K562 (cell line): ENCODE measurements at regions not wholly inside any gene's neighbourhood (a gene's known extent, or its start where the extent isn't known, plus 50 kb on each side); places are given as distances from the start of the nearest gene placed in this dataset.

Source experiments
- ATAC-seq: fragments of 200-7000 bp; cut with Tn5 transposase; 3 replicates; pipeline ENCODE4 v1.9.1; 2020; ENCODE audit warnings: moderate library complexity
- BruUV-seq: library from RNA; stranded (reverse); fragments of 400-500 nt; replicated peaks from 2 replicates; lab custom pipeline; 2021; lab: Mats Ljungman, UMichigan
- CTCF ChIA-PET: fragments of 300-600 bp; formaldehyde crosslinking; extraction: SDS; loops from one replicate; lab custom pipeline; 2021; ENCODE audit warnings: low intra/inter-chr PET ratio; lab: Yijun Ruan, JAX
- POLR2A ChIA-PET: fragments of 300-600, 350-650 bp; sonication (Branson Sonifier 250); formaldehyde crosslinking; extraction: SDS; loops from one replicate; lab custom pipeline; 2021; ENCODE audit warnings: antibody characterized with exemption, inconsistent platforms; lab: Yijun Ruan, JAX
- DNase-seq, 4 experiments: peaks; one replicate each; pipeline versions ENCODE4 v3.0.0 to v3.0.0-alpha.2; 2011 to 2018; ENCODE audit warnings: low spot score in 3 of 4, mixed read lengths in 3 of 4; ENCODE audit errors: extremely low read depth in 1 of 4
- FAIRE-seq: peaks from 2 replicates; lab custom pipeline; 2011; peaks lifted over from hg19 to GRCh38; lab: Jason Lieb, UNC
- H2AFZ ChIP-seq: 2 replicates; pipeline ENCODE4 v1.6.0; 2011; ENCODE audit warnings: low read depth, low read length, control low read depth, inconsistent platforms
- H3K27ac ChIP-seq: fragments of 200-600 bp; 3 replicates; pipeline ENCODE4 v1.8.0; 2011; ENCODE audit warnings: low read depth, mild to moderate bottlenecking, control low read depth, inconsistent platforms, low read length, moderate library complexity, mixed read lengths; ENCODE audit errors: extremely low read depth
- H3K27me3 ChIP-seq, 2 experiments: fragments of 300-600 bp in 1 of 2; 2 replicates in 1 of 2; 3 replicates in 1 of 2; pipeline versions ENCODE4 v1.6.0 to v1.8.0; 2011; ENCODE audit warnings: inconsistent platforms in 2 of 2, low read length in 2 of 2, mild to moderate bottlenecking in 1 of 2, mixed read lengths in 1 of 2, moderate library complexity in 1 of 2; ENCODE audit not compliant: control insufficient read depth in 2 of 2, insufficient read depth in 2 of 2
- H3K36me3 ChIP-seq: fragments of 300-600 bp; 3 replicates; pipeline ENCODE4 v1.8.0; 2011; ENCODE audit warnings: mild to moderate bottlenecking, low read length, inconsistent platforms; ENCODE audit not compliant: control insufficient read depth, insufficient read depth
- H3K4me1 ChIP-seq, 2 experiments: fragments of 200-600 bp in 1 of 2; replicated peaks in 1 of 2; 2 replicates in 1 of 2; 3 replicates in 1 of 2; pipeline versions ENCODE4 v1.5.1 to v1.8.0; 2011; ENCODE audit warnings: inconsistent platforms in 2 of 2, low read length in 2 of 2, mild to moderate bottlenecking in 1 of 2, mixed read lengths in 1 of 2, moderate library complexity in 1 of 2; ENCODE audit not compliant: control insufficient read depth in 2 of 2, insufficient read depth in 2 of 2
- H3K4me2 ChIP-seq: 2 replicates; pipeline ENCODE4 v1.6.1; 2011; ENCODE audit warnings: low read length, control low read depth, inconsistent platforms, mixed read lengths; ENCODE audit not compliant: insufficient read depth
- H3K4me3 ChIP-seq: fragments of 200-600 bp; sonication (generic), shearing (Covaris generic); 2 replicates; pipeline ENCODE4 v1.5.1; 2016; ENCODE audit warnings: control low read depth, inconsistent platforms
- H3K79me2 ChIP-seq: fragments of 200-600 bp; 3 replicates; pipeline ENCODE4 v1.8.0; 2011; ENCODE audit warnings: low read length, inconsistent platforms; ENCODE audit not compliant: control insufficient read depth, insufficient read depth
- H3K9ac ChIP-seq, 2 experiments: 2 replicates each; pipeline versions ENCODE4 v1.6.0 to v1.6.1; 2011; ENCODE audit warnings: low read depth in 2 of 2, low read length in 2 of 2, control low read depth in 1 of 2, inconsistent platforms in 1 of 2, mild to moderate bottlenecking in 1 of 2, mixed read lengths in 1 of 2; ENCODE audit not compliant: insufficient read depth in 1 of 2
- H3K9me1 ChIP-seq: one replicate; pipeline ENCODE4 v1.6.0; 2011; ENCODE audit warnings: inconsistent platforms, mild to moderate bottlenecking, low read length, moderate library complexity; ENCODE audit not compliant: control insufficient read depth, insufficient read depth
- H3K9me3 ChIP-seq: replicated peaks from 2 replicates; pipeline ENCODE4 v1.5.1; 2011; ENCODE audit warnings: low read depth, low read length, inconsistent platforms; ENCODE audit not compliant: control insufficient read depth, insufficient read depth
- H4K20me1 ChIP-seq: replicated peaks from 2 replicates; pipeline ENCODE4 v1.6.1; 2011; ENCODE audit warnings: low read length, inconsistent platforms, mixed read lengths; ENCODE audit not compliant: control insufficient read depth, insufficient read depth
- BMI1 ChIP-seq: fragments of 150-350 bp; IDR thresholded peaks from 2 replicates; pipeline ENCODE4 v1.6.1; 2014; ENCODE audit warnings: low read length
- CEBPG ChIP-seq, 3 experiments: fragments of 200-800 bp in 1 of 3; sonication (Bioruptor generic) in 1 of 3; sonication (generic) in 1 of 3; formaldehyde crosslinking in 1 of 3; IDR thresholded peaks in 2 of 3; conservative IDR thresholded peaks in 1 of 3; 2 replicates each; pipeline versions ENCODE4 v1.6.1 to v1.8.0; 2016 to 2022; ENCODE audit warnings: missing compliant biosample characterization in 2 of 3, missing genetic modification characterization in 2 of 3, mild to moderate bottlenecking in 1 of 3, missing genetic modification reagents in 1 of 3
- CHD2 ChIP-seq: IDR thresholded peaks from 2 replicates; pipeline ENCODE4 v1.6.1; 2011; ENCODE audit warnings: low read depth, low read length
- ERF ChIP-seq: fragments of 450-650 bp; formaldehyde crosslinking; IDR thresholded peaks from 2 replicates; pipeline ENCODE4 v1.4.0; 2020; ENCODE audit warnings: mild to moderate bottlenecking, mixed read lengths
- GTF2F1 ChIP-seq: IDR thresholded peaks from 2 replicates; pipeline ENCODE4 v1.6.1; 2011; ENCODE audit warnings: low read depth, low read length, improper control_type of control experiment
- IRF2 ChIP-seq: sonication (generic); formaldehyde crosslinking; IDR thresholded peaks from 2 replicates; pipeline ENCODE4 v1.8.1; 2022; ENCODE audit warnings: mild to moderate bottlenecking, missing genetic modification reagents
- MTA2 ChIP-seq: fragments of 450-650 bp; IDR thresholded peaks from 2 replicates; pipeline ENCODE4 v1.6.1; 2016; ENCODE audit warnings: low read depth
- SREBF2 ChIP-seq: sonication (generic); formaldehyde crosslinking; IDR thresholded peaks from 2 replicates; pipeline ENCODE4 v1.4.0; 2020; ENCODE audit warnings: mild to moderate bottlenecking, missing genetic modification reagents
- TAF7 ChIP-seq: fragments of 450-650 bp; IDR thresholded peaks from 2 replicates; pipeline ENCODE4 v1.6.1; 2016; ENCODE audit warnings: missing genetic modification characterization, missing compliant biosample characterization
- YBX1 ChIP-seq: fragments of 450-650 bp; IDR thresholded peaks from 2 replicates; pipeline ENCODE4 v1.7.1; 2016; ENCODE audit warnings: mild to moderate bottlenecking
- ZBED1 ChIP-seq: IDR thresholded peaks from 2 replicates; pipeline ENCODE4 v1.6.1; 2014
- ZNF282 ChIP-seq: sonication (generic); formaldehyde crosslinking; IDR thresholded peaks from 2 replicates; pipeline ENCODE4 v1.8.1; 2023; ENCODE audit warnings: missing genetic modification reagents
- ZNF830 ChIP-seq: fragments of 250-450 bp; sonication (Bioruptor Pico); IDR thresholded peaks from 2 replicates; pipeline ENCODE4 v1.5.0; 2021; ENCODE audit warnings: mild to moderate bottlenecking
- WGBS: fragments of 100-300 bp; shearing (Covaris generic); methylation state at CpG from one replicate; pipeline ENCODE4 v1.1.6; 2016; ENCODE audit warnings: low coverage, mixed read lengths; ENCODE audit not compliant: insufficient coverage; ENCODE audit errors: missing lambda C conversion rate; 5-methylcytosine and 5-hydroxymethylcytosine counted together
- in situ Hi-C: fragments of 300-500 bp; cut with MboI; formaldehyde crosslinking; loops from 4 replicates; pipeline ENCODE4 v1.15.0; 2018; ENCODE audit warnings: inconsistent platforms, mixed read lengths
- intact Hi-C: fragments of 100-400 bp; cut with micrococcal nuclease; formaldehyde crosslinking; loops from 2 replicates; pipeline ENCODE4 v1.14.2; 2022
- TF ChIP-seq, protein P1 (sequence below): IDR thresholded peaks from 2 replicates; pipeline ENCODE4 v1.6.1; 2011; ENCODE audit not compliant: insufficient read length; ENCODE audit errors: extremely low read depth

DNA sequence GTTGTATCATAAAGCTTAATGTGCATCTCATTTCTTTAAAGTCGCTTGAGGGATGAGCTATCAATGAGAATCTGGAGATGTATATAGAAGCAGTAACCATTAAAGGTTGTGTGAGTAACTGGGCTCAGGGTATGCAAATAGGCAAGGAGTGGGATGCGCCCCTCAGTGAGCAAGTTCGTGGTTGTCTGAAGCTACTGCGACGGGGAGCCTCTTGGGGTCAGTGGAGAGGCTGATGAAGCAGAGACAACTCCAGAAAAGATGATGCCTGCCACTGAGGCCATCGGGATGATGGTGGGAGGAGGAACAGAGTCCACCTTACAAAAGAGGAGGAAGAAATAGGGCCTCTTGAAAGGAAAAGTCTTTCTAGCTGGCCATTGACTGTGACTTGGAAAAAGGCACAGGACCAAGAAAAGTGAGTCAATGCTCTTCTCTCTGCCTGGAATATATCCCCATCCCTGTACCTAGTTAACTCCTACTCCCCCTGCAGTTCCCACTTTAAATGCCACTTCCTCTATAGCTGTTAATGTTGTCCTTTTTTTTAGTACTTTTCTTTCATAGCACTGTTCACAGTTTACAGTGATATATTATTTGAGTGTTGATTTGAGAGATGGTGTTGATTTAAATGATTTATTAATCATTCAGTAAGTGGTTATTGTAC lies 51.4 kb upstream of the LSM6 start:
- intact Hi-C loops = no loop called here
- H3K9ac ChIP-seq = no peak overlapping the region
- FAIRE-seq (no peak), DNase-seq (no peak), ATAC-seq (no peak)
- no peak overlapping the region for H2AFZ ChIP-seq
- no peak overlapping the region for H3K4me3 ChIP-seq
- no peaks in the 10 kb centered on the region for H3K4me1 ChIP-seq
- POLR2A ChIA-PET = no interaction called here
- H3K4me2 ChIP-seq = no peak overlapping the region
- H3K9me3 ChIP-seq = no peaks in the 10 kb centered on the region
- no peaks in the 10 kb centered on the region for H3K9me1 ChIP-seq
- TF ChIP-seq, protein P1, sequence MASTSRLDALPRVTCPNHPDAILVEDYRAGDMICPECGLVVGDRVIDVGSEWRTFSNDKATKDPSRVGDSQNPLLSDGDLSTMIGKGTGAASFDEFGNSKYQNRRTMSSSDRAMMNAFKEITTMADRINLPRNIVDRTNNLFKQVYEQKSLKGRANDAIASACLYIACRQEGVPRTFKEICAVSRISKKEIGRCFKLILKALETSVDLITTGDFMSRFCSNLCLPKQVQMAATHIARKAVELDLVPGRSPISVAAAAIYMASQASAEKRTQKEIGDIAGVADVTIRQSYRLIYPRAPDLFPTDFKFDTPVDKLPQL = no peak
- TF ChIP-seq ERF (no peak), ZNF282 (CRISPR knock-in tag) (no peak), IRF2 (CRISPR knock-in tag) (no peak), TAF7 (no peak), MTA2 (no peak), ZNF830 (CRISPR knock-in tag) (no peak), CEBPG (CRISPR knock-in tag; IDR thresholded peaks at IDR 0.05) (no peak), CEBPG (tag; conservative IDR thresholded peaks at IDR 0.05 in 1 of 2, IDR thresholded peaks at IDR 0.05 in 1 of 2) (no peak), SREBF2 (no peak), YBX1 (no peak), ZBED1 (no peak), GTF2F1 (no peak), CHD2 (no peak), BMI1 (no peak)
- BruUV-seq = no TSS peak
- in situ Hi-C loops = loop anchor here (25.0 kb wide), 1 partner anchor 788 kb away; no protein-coding TSS in a partner anchor
- H3K27ac ChIP-seq = no peak overlapping the region
- WGBS = 0% methylated on average over 6 of the region's 6 CpGs
- H3K27me3 ChIP-seq = no peaks in the 10 kb centered on the region
- no peaks in the 10 kb centered on the region for H3K36me3 ChIP-seq
- no peaks in the 10 kb centered on the region for H4K20me1 ChIP-seq
- CTCF ChIA-PET = interaction anchor here (0.6 kb wide), 1 partner anchor 83 kb away, joined by 4 read pairs; no protein-coding TSS in a partner anchor
- no peaks in the 10 kb centered on the region for H3K79me2 ChIP-seq
